NOMO-1 treated with dmso at 0.1 percent for 144 hours (cell line): ENCODE measurements at regions not wholly inside any gene's neighbourhood (a gene's known extent, or its start where the extent isn't known, plus 50 kb on each side); places are given as distances from the start of the nearest gene placed in this dataset.
"Not testable (repeated sequence)": the region's sequence is repeated elsewhere in the genome, so short reads cannot be mapped to it uniquely, and the experiment has no call there.

Source experiments
- DNase-seq: peaks from one replicate; lab custom pipeline; 2025; ENCODE audit not compliant: unreplicated experiment; lab: John Stamatoyannopoulos, UW

DNA sequence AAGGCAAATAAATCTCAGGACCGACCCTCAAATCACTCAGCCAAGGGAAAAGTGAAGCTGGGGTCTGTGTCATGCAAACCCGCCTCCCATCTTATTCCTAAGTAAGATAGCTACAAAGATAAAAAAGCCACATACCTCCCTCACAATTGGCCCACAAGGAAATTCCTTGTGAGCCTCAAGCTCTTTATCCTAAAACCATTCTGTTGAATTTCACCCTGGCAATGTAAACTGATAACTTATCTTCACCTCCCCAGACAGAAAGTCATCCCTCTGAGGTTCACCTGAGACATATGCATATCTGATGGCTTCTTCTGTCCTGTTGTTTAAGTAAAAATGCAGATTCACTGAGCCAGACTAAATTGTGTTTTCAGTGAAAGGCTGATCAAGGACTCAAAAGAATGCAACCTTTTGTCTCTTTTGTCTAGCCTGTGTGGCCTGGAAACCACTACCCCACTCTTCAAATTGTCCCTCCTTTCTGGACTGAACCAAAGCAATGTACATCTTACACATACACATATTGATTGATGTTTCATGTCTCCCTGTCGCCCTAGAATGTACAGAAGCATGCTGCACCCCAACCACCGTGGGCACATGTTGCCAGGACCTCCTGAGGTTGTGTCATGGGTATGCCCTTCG is 91.3 kb downstream of the MFAP3L start:
- DNase-seq, result no peak

DNA sequence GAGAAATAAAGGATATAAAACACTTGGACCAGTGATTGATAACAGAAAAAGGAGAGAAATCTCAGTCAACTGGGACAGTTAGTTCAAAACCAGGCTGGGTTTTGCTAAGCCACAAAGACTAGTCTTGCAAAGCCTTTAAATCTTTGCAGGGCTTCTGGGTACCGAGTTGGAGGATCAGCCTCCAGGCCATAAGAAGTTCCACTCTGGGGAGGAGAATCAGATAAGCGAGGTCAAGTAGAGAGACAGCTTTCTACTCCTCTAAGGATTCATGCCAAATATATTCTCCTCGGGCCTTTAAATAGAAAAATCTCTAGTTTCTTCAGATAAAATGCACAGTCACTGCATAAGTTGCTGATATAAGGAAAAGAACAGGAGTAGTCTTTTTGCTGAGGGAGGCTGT is 92.7 kb downstream of the MFAP3L start:
- DNase-seq, result no peak

DNA sequence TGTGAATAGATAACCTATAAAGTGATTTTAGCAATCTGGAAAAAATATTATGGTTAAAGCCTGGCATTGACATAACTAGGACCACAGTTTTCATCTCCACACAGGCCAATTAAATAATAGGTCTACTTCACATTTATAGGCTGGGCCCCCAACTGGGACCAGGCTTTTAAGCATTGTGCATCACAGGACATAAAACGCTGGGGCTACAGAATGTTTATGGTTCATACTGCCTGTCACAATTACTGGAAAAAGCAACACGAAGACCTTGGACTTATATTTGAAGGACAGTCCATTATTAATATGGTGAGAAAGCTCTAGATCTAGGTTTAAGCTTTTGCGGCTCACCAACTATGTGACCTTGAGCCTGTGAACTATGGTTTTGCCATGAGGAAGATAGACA is 94.2 kb downstream of the MFAP3L start:
- DNase-seq, result no peak

DNA sequence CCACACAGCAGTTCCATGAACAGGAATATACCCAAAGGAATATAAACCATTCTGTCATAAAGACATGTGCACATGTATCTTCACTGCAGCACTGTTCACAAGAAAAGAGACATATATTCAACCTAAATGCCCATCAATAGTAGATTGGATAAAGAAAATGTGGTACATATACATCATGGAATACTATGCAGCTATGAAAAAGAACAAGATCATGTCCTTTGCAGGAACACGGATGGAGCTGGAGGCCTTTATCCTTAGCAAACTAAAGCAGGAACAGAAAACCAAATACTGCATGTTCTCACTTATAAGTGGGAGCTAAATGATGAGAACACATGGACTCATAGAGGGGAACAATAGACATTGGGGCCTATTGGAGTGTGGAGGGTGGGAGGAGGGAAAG is 95.4 kb downstream of the MFAP3L start:
- not testable (repeated sequence) for DNase-seq

DNA sequence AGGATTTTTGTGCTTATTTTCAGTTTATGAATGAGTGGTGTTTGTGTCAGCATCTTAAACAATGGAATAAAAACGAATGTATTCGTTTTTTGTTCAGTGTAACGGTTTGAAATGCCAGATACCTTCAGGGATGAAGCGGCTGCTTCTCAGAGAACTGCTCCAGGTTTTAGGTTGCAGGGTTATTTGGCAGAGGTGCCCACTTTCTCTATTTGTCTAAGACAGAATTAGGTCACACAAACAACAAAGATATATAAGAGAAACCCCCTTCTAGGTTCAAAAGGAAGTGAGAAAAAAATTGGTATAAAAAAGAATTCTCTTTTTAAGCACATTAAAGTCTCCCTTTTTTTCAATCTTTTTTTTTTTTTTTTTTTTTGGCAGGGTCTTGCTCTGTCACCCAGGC is 98.9 kb downstream of the MFAP3L start:
- no peak for DNase-seq

DNA sequence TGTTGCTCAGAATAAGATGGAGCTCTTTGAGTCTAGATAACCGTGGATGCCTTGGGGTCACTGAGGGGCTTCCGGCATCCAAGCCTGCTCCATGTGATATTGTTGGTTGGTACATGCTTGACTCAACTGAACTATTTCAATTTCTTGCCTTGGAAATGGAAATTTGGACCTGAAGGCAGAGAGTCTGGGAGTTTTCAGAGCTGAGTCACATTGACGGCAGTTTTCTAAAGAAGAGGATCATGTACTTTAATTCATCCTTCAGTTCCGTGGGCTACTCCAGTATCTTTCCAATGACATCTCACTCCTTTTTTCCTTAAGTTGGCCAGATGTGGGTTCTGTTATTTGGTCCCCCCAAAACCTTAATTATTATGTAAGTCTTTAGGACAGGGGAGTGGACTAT is 100.5 kb downstream of the MFAP3L start:
- DNase-seq, result no peak

DNA sequence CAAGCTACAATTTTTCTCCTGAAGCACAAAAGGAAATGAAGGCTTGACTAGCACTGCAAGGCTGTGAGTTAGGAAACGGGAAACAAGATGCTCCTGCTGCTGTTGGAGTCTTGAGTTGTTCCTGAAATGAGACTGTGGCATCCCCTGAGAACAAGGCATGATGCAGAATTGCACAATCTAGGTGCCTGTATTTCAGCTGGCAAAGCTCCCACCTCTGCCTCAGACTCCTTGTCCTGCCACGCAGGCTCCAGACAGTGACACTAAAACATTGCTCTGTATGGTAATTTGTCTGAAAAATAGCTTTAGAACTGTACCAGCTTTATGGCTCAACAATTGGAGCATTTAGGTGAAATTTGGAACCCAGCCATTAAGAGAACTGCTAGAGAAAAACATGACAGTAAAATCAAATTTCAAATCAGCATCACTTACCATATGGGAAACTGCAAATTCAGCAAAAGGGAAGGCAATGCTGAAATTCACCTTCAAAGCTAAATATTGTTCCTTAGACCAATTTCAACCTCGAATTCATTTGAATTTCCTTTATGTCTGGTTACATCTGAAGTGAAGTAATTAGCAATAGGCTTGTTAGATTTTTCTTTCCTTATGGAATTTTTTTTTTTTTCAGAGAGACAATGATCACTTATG is 103.4 kb downstream of the MFAP3L start:
- DNase-seq, result no peak

DNA sequence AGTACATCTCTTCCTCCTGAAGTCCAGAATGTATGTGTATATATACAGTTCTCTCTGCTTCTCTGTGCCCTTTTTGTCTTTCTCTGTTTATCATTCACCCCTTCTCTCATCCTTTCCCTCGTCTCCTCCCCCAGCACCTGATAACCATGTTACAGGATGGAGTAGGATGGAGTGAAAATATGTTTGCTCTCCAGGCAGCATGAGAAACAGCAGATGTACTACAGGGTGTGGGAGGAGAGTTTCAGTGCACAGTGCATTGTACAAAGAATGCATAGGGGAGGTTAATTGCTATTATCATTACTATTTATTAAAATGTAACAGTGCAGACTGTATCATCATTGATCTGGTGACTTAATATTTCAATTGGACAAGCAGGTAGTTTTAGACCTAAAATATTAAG is 104.5 kb downstream of the MFAP3L start:
- DNase-seq, result no peak

DNA sequence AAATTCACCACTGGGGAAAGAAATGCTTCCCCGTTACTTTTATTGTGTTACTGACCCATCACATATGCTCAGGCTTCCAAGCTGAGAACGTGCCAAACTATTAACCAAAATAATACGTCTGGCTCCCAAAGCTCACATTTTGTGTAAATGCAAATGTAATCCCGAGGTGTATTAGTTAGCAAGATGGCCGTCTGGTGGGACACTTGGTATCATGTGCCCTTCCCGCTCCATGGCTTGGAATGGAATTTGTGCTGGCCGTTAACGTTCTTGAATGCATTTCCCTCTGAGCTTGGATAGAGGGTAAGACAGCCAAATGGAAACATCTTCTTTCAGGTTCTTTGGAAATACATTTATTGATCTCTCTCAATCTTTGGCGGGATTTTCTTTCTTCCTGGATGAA is 105.0 kb downstream of the MFAP3L start:
- no peak for DNase-seq

DNA sequence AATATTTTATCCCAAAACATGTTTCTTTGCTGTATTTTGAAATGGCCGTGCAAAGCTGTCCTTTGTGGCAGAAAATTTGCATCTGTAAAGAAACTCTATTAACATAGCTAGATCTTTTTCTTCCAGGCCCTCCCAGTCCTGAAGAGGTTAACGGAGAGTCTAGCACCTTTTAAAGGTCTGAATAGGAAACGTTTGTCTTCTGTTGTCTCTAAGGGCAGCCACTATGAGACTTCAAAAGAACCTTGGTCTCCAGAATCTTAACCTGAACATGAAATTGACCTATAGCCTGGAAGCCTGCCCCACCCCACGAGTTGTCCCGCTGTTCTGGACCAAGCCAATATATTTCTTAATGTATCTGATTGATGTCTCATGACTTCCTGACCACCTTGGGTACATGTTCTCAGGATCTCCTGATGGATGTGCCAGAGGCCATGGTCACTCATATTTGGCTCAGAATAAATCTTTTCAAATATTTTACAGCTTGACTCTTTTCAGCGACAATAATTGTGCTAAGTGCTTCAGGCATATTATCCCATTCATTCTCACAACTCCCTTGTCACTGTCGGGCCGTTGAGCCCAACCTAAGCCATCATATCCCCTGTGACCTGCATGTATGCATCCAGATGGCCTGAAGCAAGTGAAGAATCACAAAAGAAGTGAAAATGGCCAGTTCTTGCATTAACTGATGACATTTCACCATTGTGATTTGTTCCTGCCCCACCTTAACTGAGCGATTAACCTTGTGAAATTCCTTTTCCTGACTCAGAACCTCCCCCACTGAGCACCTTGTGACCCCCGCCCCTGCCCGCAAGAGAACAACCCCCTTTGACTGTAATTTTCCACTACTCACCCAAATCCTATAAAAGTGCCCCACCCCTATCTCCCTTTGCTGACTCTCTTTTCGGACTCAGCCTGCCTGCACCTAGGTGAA is 106.7 kb downstream of the MFAP3L start:
- not testable (repeated sequence) for DNase-seq

DNA sequence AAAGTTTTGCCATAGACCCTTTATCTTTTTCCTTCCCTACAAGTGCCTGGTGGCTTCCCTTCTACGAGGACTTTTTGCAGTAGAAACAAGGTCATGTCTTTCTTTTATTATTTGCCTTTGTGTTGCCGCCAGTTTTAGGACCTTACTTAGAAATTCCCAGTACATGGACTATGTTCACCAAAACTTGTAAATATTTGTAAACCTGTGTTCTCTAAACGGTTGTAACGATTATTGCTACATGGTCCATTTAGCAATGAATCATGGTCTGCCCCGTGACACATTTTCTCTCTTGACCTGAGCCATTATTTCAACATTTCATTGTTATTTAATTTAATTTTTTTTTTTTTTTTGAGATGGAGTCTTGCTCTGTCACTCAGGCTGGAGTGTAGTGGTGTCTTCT is 110.7 kb downstream of the MFAP3L start:
- DNase-seq, result no peak

DNA sequence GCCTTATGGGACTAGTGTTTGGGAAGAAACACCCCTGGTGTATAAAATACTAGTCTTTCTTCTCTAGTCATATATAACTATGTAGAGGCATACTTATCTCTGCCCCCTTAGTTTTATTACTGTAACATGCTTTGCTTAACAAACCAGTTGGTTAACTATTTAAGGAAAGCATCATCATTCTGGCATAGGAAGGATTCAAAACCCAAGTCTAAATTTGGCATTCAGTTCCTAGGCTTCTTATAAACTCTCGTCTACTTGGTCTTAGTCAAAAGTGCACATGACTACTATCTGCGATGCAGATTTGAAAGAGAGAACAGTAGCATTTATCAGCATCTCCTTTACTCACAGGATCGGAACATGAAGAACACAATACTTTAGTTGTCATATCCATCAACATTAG is 111.3 kb downstream of the MFAP3L start:
- DNase-seq, result no peak

DNA sequence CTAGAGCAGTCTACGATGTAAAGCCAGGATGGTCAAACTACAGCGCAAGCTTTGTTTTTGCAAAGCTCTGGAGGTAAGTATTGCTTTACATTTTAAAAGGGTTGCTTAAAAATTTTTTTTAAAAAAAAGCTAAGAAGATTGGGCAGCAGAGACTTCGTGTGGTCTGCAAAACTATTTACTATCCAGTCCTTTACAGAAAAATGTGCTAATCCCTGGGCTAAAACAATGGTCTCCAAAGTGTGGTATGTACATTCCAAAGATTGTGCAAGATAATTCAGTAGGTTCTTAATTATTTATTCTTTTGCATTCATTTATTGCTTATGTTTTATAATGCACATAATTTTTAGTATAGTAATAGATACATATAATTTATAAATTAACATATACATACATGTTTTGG is 113.2 kb downstream of the MFAP3L start:
- DNase-seq, result no peak

DNA sequence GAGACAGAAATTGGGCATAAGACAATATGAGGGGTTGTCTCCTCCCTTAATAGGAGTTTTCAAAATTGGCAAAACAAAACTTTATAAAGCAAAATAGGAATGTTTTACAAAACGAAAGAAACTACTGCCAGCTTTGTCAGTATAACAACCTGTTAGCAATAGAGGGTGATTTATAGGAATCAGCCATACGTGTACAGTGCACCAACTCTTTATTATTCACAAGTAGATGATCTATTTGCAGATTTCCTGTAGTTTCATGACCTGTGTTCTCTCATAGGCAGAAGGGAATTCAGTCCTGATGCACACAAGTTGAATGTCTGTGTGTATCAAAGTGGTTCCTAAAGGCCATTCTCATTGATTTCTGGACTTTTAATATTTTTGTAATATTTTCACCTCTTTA is 116.3 kb downstream of the MFAP3L start:
- no peak for DNase-seq

DNA sequence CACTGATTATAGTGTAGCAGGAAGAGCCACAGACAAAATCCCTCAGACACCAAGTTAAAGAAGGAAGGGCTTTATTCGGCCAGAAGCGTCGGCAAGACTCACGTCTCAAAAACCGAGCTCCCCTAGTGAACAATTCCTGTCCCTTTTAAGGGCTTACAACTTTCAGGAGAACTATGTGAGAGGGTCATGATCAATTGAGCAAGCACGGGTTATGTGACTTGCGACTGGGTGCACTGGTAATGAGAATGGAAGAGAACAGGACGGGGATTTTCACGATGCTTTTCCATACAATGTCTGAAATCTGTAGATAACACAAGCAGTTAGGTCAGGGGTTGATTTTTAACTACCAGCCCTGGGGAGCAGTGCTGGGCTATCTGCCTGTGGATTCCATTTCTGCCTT is 116.7 kb downstream of the MFAP3L start:
- no peak for DNase-seq

DNA sequence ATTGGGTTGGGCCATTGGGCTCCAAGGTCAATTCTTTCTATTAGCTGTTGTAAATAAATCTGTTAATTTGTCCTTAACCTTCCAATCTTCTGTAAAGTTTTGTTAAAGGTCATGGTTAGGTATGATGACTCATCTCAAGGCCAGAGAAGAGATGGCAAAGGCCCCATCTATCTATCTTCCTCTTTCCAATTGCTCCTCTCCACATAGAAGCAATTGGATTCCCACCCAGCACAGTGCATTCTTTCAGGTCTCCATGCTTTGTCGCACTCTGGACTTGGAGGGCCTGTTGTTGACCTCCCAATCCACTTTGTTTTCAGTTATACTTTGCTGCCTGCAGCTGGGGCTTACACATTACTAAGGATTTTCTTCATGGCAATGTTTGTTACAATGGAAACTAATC is 118.5 kb downstream of the MFAP3L start:
- no peak for DNase-seq

DNA sequence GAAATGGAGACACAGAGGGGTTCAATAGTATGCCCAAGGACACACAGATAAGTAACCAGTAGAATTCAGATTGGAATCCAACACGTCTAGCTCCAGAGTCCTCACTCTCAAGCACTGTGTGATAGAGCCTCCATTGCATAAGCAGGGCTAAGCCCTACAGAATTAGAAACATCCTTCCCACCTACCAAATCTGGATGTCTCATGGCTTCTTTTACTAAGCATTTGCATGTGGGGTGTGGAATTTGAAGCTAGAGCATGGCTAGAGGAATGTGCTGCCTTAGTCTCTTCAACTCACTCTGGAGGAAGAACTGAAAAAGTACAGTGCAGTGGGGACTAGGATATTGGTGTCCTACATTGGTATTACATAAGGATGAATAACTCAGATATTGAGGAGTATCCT is 119.4 kb downstream of the MFAP3L start:
- DNase-seq, result no peak

DNA sequence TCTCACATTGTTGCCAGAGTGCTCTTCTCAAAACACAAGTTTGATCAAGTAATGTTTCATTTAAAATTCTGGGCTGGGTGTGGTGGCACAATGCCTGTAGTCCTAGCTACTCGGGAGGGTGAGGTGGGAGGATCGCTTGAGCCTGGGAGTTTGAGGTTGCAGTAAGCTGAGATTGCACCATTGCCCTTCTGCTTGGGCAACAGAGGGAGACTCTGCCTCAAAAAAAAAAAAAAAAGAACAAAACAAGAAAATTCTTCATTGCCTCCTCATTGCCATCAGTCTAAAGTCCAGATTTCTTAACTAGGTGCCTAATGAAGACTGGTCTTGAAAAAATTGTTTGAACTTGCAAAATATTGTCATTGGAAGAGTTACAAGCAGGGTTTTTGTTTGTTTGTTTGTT is 120.1 kb downstream of the MFAP3L start:
- DNase-seq, result no peak

DNA sequence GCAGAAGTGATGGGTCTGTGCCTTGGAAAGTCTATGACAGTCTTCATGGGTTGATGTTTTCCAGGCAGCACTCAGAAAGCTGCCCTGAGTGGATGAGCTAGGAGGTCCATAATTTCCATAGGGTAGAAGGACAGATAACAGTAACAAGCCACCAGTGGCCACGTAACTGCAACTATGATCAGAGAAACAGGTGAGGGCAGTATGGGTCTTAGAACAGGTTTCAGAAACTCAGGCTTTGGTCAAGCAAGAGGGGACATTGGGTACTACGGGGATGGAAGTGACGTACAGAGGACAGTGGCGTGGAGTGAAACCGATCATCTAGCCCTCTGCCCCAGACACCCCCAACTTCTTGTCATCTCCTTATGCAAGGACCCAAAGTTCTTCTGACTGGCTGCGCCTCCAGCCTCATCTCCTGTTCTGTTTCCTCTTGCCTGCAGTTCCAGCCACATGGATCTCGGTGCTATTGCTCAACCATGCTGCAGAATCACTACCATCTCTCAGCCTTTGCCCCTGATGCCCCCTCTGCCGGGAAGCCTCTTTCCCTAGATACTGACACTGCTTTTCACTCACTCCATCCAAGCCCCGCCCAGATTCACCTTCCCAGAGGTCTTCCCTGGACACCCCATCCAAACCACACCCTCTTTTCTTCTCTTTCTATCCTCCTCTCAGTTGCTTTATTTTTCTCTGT is 123.4 kb downstream of the MFAP3L start:
- DNase-seq, result no peak

DNA sequence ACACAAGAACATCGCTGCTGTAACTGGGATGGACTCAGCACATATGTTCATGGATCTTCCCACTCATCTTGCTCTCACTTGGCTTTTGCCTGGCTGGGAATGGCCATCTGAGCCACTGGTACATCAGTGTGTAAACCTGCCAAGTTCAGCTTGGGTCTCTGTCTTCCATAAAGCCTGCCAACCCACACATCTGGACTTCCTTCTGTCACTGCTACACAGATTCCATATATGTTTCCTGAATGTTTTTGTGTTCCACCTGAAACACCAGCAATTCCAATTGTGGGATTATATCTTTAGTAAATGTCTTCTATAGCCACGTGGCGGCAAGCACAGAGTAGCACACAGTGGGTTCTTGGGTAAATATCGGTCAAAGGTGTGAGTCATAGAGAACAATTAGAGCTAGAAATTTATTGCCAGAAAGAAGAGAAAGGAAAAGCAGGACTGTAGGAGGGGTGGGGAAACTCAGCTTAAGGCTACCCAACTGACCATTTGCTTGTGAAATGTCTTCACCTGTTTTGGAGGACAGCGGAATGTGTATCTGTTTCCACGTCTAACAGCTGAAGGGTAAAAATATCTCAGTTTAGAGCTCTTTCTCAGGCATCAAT is 125.9 kb downstream of the MFAP3L start:
- no peak for DNase-seq

DNA sequence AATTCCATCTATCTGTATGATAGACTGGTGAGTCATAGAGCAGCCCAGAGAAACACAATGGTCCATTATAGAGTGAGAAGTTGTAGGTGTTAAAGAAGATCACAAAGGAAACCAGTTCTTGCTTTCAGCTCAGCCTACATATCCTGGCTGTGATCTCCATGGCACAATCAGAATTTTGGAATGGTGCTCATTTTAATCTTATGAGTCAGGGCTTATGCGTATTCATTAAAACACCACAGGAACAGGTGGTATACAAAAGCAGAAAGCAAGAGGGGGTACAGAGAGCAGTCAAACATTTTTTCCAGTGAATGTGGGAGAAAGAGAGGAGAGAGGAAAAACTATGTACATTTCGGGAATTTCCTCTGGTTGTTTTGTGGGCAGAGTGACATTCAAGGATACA is 126.9 kb downstream of the MFAP3L start:
- no peak for DNase-seq
